ENCODE measurements at regions not wholly inside any gene's neighbourhood (a gene's known extent, or its start where the extent isn't known, plus 50 kb on each side); places are given as distances from the start of the nearest gene placed in this dataset.

GRCh38 chr2:166647935-166648334, 153.9 kb upstream of the SCN7A start:
- TF ChIP-seq GATA2 (IDR thresholded peaks at IDR 0.05; ENCODE audit: low read depth, low read length) (no peak), GATA3 (IDR thresholded peaks at IDR 0.05; ENCODE audit: low read depth, low read length) (no peak)

Data from SH-SY5Y (cell line).